SKM-1 treated with dmso at 0.1 percent for 144 hours (cell line): ENCODE measurements at regions not wholly inside any gene's neighbourhood (a gene's known extent, or its start where the extent isn't known, plus 50 kb on each side); places are given as distances from the start of the nearest gene placed in this dataset.
"Not testable (repeated sequence)": the region's sequence is repeated elsewhere in the genome, so short reads cannot be mapped to it uniquely, and the experiment has no call there.

Experiments
- DNase-seq: peaks from one replicate; lab custom pipeline; 2025; ENCODE audit not compliant: unreplicated experiment; lab: John Stamatoyannopoulos, UW

- no peak for DNase-seq
These were observed 50.6 kb upstream of the C1QTNF9B start for GRCh38 chr13:23947893-23948292.

GRCh38 chr13:23949200-23949599, 51.9 kb upstream of the C1QTNF9B start:
- no peak for DNase-seq

GRCh38 chr13:23949736-23950135, 52.4 kb upstream of the C1QTNF9B start:
- DNase-seq, result no peak

GRCh38 chr13:23950736-23951510, 53.6 kb upstream of the C1QTNF9B start:
- DNase-seq, result no peak

- no peak for DNase-seq
These were observed 55.5 kb upstream of the C1QTNF9B start for GRCh38 chr13:23952796-23953195.

GRCh38 chr13:23953860-23954512, 56.7 kb upstream of the C1QTNF9B start:
- no peak for DNase-seq

- no peak for DNase-seq
These were observed 57.8 kb upstream of the C1QTNF9B start for GRCh38 chr13:23955064-23955463.

GRCh38 chr13:23956106-23956505, 58.8 kb upstream of the C1QTNF9B start:
- no peak for DNase-seq

- no peak for DNase-seq
These were observed 60.7 kb upstream of the C1QTNF9B start for GRCh38 chr13:23957981-23958380.

- DNase-seq, result no peak
These were observed 62.0 kb upstream of the C1QTNF9B start for GRCh38 chr13:23959231-23959862.

- peak; percentile 53 for DNase-seq
These were observed 63.4 kb upstream of the C1QTNF9B start for GRCh38 chr13:23960566-23961156.

- no peak for DNase-seq
These were observed 66.1 kb upstream of the C1QTNF9B start for GRCh38 chr13:23963184-23963931.

GRCh38 chr13:23963947-23964346, 66.6 kb upstream of the C1QTNF9B start:
- no peak for DNase-seq

- DNase-seq, result no peak
These were observed 68.0 kb upstream of the C1QTNF9B start for GRCh38 chr13:23965346-23965745.

GRCh38 chr13:23966221-23966690, 69.0 kb upstream of the C1QTNF9B start:
- DNase-seq, result no peak

- DNase-seq, result no peak
These were observed 69.7 kb upstream of the C1QTNF9B start for GRCh38 chr13:23966691-23967615.

- not testable (repeated sequence) for DNase-seq
These were observed 70.5 kb upstream of the C1QTNF9B start for GRCh38 chr13:23967792-23968191.

GRCh38 chr13:23969647-23970046, 72.3 kb upstream of the C1QTNF9B start:
- DNase-seq, result no peak

- DNase-seq, result peak; percentile 69
These were observed 82.3 kb upstream of the C1QTNF9B start for GRCh38 chr13:23979361-23980159.
